ENCODE measurements at regions not wholly inside any gene's neighbourhood (a gene's known extent, or its start where the extent isn't known, plus 50 kb on each side); places are given as distances from the start of the nearest gene placed in this dataset.

DNA sequence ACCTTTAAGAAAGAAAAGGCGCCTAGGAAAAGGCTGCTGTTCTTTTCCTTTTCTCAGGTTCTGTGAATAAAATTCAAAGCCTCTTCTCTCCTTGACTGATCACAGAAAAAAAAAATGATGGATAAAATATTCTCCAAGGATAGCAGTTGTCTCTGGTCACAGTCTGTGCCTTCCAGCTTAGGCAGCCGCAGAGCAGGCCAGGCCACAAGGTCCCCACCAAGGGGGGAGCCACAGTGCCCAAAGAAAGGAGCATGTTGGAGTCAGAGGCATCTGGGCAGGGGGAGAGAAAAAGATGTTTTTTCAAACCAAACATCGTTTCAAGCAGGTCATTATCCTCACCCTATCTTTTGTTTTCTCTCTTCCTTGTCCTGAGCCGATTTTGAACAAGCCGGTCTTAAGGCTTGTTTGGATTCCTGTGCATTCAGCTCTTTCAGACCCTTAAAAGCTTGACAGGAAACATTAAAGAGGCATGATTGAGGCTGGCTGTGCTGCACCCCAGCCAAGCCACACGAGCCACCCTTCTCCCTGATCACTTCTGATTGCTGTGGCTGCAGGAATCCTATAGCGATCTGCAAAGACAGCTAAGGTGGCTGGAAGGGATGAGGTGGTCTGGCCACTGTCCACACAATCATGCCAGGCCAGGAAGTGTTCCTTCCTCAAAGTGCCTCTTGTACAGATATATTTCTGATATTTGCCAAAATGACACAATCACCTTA lies 284.6 kb upstream of the TLE4 start:
- H2AFZ ChIP-seq (ENCODE audit: low read length), result no peak overlapping the region
- H3K4me2 ChIP-seq (ENCODE audit: extremely low read depth, insufficient read depth, low read length), result no peak overlapping the region
- H3K27ac ChIP-seq (ENCODE audit: insufficient read depth, low read length), result no peak overlapping the region
- no peaks in the 10 kb centered on the region for H4K20me1 ChIP-seq (ENCODE audit: control insufficient read depth, extremely low read depth, insufficient read depth, low read length)
- no peaks in the 10 kb centered on the region for H3K27me3 ChIP-seq (ENCODE audit: control insufficient read depth, insufficient read depth, low read length)
- no peaks in the 10 kb centered on the region for H3K36me3 ChIP-seq (ENCODE audit: control insufficient read depth, insufficient read depth, low read length)
- no peaks in the 10 kb centered on the region for H3K4me1 ChIP-seq (ENCODE audit: control insufficient read depth, extremely low read depth, insufficient read depth, low read length)
- no peaks in the 10 kb centered on the region for H3K79me2 ChIP-seq (ENCODE audit: control insufficient read depth, insufficient read depth, low read length)
- peak in 1 of 2 donors; percentile 42 for DNase-seq (ENCODE audit: low read depth in 2 of 2)
- H3K4me3 ChIP-seq (replicated peaks in 1 of 4; ENCODE audit: control extremely low read depth in 1 of 4, insufficient read depth in 1 of 4, low read depth in 3 of 4, low read length in 4 of 4), result no peak overlapping the region
- H3K9ac ChIP-seq (ENCODE audit: insufficient read depth, low read length), result no peak overlapping the region
- H3K9me3 ChIP-seq (ENCODE audit: control insufficient read depth, insufficient read depth, low read depth, low read length), result no peaks in the 10 kb centered on the region
- no peak for TF ChIP-seq EZH2 (IDR thresholded peaks at IDR 0.05; ENCODE audit: low read length, missing control alignments)
- TF ChIP-seq, protein P1, sequence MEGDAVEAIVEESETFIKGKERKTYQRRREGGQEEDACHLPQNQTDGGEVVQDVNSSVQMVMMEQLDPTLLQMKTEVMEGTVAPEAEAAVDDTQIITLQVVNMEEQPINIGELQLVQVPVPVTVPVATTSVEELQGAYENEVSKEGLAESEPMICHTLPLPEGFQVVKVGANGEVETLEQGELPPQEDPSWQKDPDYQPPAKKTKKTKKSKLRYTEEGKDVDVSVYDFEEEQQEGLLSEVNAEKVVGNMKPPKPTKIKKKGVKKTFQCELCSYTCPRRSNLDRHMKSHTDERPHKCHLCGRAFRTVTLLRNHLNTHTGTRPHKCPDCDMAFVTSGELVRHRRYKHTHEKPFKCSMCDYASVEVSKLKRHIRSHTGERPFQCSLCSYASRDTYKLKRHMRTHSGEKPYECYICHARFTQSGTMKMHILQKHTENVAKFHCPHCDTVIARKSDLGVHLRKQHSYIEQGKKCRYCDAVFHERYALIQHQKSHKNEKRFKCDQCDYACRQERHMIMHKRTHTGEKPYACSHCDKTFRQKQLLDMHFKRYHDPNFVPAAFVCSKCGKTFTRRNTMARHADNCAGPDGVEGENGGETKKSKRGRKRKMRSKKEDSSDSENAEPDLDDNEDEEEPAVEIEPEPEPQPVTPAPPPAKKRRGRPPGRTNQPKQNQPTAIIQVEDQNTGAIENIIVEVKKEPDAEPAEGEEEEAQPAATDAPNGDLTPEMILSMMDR (conservative IDR thresholded peaks at IDR 0.05 in 1 of 2, IDR thresholded peaks at IDR 0.05 in 1 of 2; ENCODE audit: low read depth in 1 of 2, low read length in 2 of 2), result no peak

DNA sequence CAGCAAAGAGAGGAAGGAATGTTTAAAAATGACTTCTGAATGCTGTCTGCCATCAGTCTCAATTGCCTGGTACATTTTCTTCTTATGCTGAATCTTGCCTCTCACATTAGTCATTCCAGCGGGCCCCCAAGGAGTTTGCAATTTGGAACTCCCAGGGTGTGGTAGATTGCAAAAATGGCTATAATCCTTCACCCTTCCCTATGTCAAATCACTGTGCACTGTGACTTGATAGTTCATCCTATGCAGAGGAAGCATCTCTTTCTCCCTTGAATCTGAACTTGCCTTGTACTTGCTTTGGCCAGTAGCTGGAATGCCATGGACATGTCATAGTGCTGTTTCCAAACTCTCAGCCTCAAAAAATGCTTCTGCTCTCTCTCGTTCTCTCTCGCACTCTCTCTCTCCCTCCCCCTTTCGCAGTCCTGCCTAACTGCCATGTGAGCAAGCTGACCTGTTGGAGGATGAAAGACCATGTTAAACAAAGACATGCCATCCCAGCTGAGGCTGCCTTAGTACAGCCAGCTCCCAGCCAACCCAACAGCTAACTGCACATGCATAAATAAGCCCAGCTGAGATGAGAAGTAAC lies 284.0 kb upstream of the TLE4 start:
- Histone ChIP-seq H3K36me3 (ENCODE audit: control insufficient read depth, insufficient read depth, low read length) (no peaks in the 10 kb centered on the region), H3K9me3 (ENCODE audit: control insufficient read depth, insufficient read depth, low read depth, low read length) (no peaks in the 10 kb centered on the region), H3K4me2 (ENCODE audit: extremely low read depth, insufficient read depth, low read length) (no peak overlapping the region), H3K4me1 (ENCODE audit: control insufficient read depth, extremely low read depth, insufficient read depth, low read length) (no peaks in the 10 kb centered on the region), H3K27ac (ENCODE audit: insufficient read depth, low read length) (no peak overlapping the region), H4K20me1 (ENCODE audit: control insufficient read depth, extremely low read depth, insufficient read depth, low read length) (no peaks in the 10 kb centered on the region), H3K4me3 (replicated peaks in 1 of 4; ENCODE audit: control extremely low read depth in 1 of 4, insufficient read depth in 1 of 4, low read depth in 3 of 4, low read length in 4 of 4) (no peak overlapping the region), H3K9ac (ENCODE audit: insufficient read depth, low read length) (no peak overlapping the region), H2AFZ (ENCODE audit: low read length) (no peak overlapping the region), H3K79me2 (ENCODE audit: control insufficient read depth, insufficient read depth, low read length) (no peaks in the 10 kb centered on the region), H3K27me3 (ENCODE audit: control insufficient read depth, insufficient read depth, low read length) (no peaks in the 10 kb centered on the region)
- DNase-seq (ENCODE audit: low read depth in 2 of 2), result peak in 1 of 2 donors; percentile 59
- TF ChIP-seq EZH2 (IDR thresholded peaks at IDR 0.05; ENCODE audit: low read length, missing control alignments), result no peak
- TF ChIP-seq, protein P1 (conservative IDR thresholded peaks at IDR 0.05 in 1 of 2, IDR thresholded peaks at IDR 0.05 in 1 of 2; ENCODE audit: low read depth in 1 of 2, low read length in 2 of 2), result no peak

DNA sequence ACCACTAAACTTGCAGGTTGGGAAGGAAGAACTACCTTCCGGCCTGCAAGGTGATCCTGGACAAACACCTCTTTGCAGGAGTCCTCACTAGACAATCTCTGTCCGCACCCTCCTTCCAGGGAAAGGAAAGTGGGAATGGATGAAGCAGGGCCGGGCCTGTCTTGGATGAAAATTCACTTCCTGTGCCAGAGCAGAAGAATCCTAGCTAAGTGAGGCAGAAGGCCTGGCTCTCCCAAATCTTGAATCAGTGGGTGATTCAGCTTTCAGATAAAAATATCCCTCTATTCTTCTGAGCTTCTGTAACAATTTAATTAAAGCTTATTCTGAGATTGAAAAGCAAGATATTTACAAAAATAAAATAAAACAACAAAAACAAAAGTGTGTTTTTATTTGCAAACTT lies 281.9 kb upstream of the TLE4 start:
- Histone ChIP-seq H3K27me3 (ENCODE audit: control insufficient read depth, insufficient read depth, low read length) (no peaks in the 10 kb centered on the region), H3K9ac (ENCODE audit: insufficient read depth, low read length) (no peak overlapping the region), H2AFZ (ENCODE audit: low read length) (no peak overlapping the region), H4K20me1 (ENCODE audit: control insufficient read depth, extremely low read depth, insufficient read depth, low read length) (no peaks in the 10 kb centered on the region), H3K9me3 (ENCODE audit: control insufficient read depth, insufficient read depth, low read depth, low read length) (no peaks in the 10 kb centered on the region), H3K36me3 (ENCODE audit: control insufficient read depth, insufficient read depth, low read length) (no peaks in the 10 kb centered on the region), H3K4me1 (ENCODE audit: control insufficient read depth, extremely low read depth, insufficient read depth, low read length) (no peaks in the 10 kb centered on the region), H3K79me2 (ENCODE audit: control insufficient read depth, insufficient read depth, low read length) (no peaks in the 10 kb centered on the region), H3K4me2 (ENCODE audit: extremely low read depth, insufficient read depth, low read length) (no peak overlapping the region), H3K4me3 (replicated peaks in 1 of 4; ENCODE audit: control extremely low read depth in 1 of 4, insufficient read depth in 1 of 4, low read depth in 3 of 4, low read length in 4 of 4) (no peak overlapping the region), H3K27ac (ENCODE audit: insufficient read depth, low read length) (no peak overlapping the region)
- DNase-seq (ENCODE audit: low read depth in 2 of 2), result peak in 1 of 2 donors; percentile 6
- TF ChIP-seq EZH2 (IDR thresholded peaks at IDR 0.05; ENCODE audit: low read length, missing control alignments), result no peak
- TF ChIP-seq, protein P1 (conservative IDR thresholded peaks at IDR 0.05 in 1 of 2, IDR thresholded peaks at IDR 0.05 in 1 of 2; ENCODE audit: low read depth in 1 of 2, low read length in 2 of 2), result no peak
